NOMO-1 (cell line): ENCODE measurements at regions not wholly inside any gene's neighbourhood (a gene's known extent, or its start where the extent isn't known, plus 50 kb on each side); places are given as distances from the start of the nearest gene placed in this dataset.

Experiments used
- DNase-seq, 2 experiments: peaks; one replicate each; lab custom pipeline; 2025; ENCODE audit not compliant: unreplicated experiment in 2 of 2; lab: John Stamatoyannopoulos, UW

- DNase-seq = no peak
Observed at GRCh38 chr10:3723766-3724165, 61.2 kb downstream of the KLF6 start.

GRCh38 chr10:3720228-3721019 is 64.6 kb downstream of the KLF6 start:
- DNase-seq = peak; percentile 95 to 99

- DNase-seq = no peak
Observed at GRCh38 chr10:3719024-3719843, 65.8 kb downstream of the KLF6 start.

GRCh38 chr10:3716093-3716492 is 68.9 kb downstream of the KLF6 start:
- DNase-seq = no peak

GRCh38 chr10:3714967-3715366 is 70.0 kb downstream of the KLF6 start:
- peak; percentile 28 to 75 for DNase-seq

- peak; percentile 26 to 44 for DNase-seq
Observed at GRCh38 chr10:3714531-3714930, 70.5 kb downstream of the KLF6 start.

- DNase-seq = no peak
Observed at GRCh38 chr10:3712707-3713106, 72.3 kb downstream of the KLF6 start.

- no peak for DNase-seq
Observed at GRCh38 chr10:3711918-3712317, 73.1 kb downstream of the KLF6 start.

GRCh38 chr10:3710764-3711163 is 74.2 kb downstream of the KLF6 start:
- no peak for DNase-seq

GRCh38 chr10:3709456-3710060 is 75.5 kb downstream of the KLF6 start:
- DNase-seq = no peak

- DNase-seq = no peak
Observed at GRCh38 chr10:3708852-3709251, 76.2 kb downstream of the KLF6 start.

- DNase-seq = peak in 1 of 2 experiments; percentile 26
Observed at GRCh38 chr10:3704565-3705325, 80.3 kb downstream of the KLF6 start.

GRCh38 chr10:3702569-3702968 is 82.4 kb downstream of the KLF6 start:
- DNase-seq = no peak

GRCh38 chr10:3702056-3702546 is 82.9 kb downstream of the KLF6 start:
- no peak for DNase-seq

GRCh38 chr10:3701491-3701890 is 83.5 kb downstream of the KLF6 start:
- no peak for DNase-seq

- peak in 1 of 2 experiments; percentile 5 for DNase-seq
Observed at GRCh38 chr10:3700531-3701076, 84.4 kb downstream of the KLF6 start.

GRCh38 chr10:3699916-3700315 is 85.1 kb downstream of the KLF6 start:
- DNase-seq = no peak

GRCh38 chr10:3698312-3698711 is 86.7 kb downstream of the KLF6 start:
- DNase-seq = no peak

GRCh38 chr10:3693698-3694080 is 91.3 kb downstream of the KLF6 start:
- no peak for DNase-seq

GRCh38 chr10:3693022-3693697 is 91.8 kb downstream of the KLF6 start:
- DNase-seq = no peak
